H9 (cell line): ENCODE measurements at regions not wholly inside any gene's neighbourhood (a gene's known extent, or its start where the extent isn't known, plus 50 kb on each side); places are given as distances from the start of the nearest gene placed in this dataset.

Source experiments
- DNase-seq: peaks from one replicate; pipeline ENCODE4 v3.0.0-alpha.2; 2017
- H2AFZ ChIP-seq: one replicate; pipeline ENCODE4 v1.6.1; 2013; ENCODE audit warnings: mild to moderate bottlenecking, low read length, control low read depth, moderate library complexity
- H2AK5ac ChIP-seq: 2 replicates; pipeline ENCODE4 v1.6.1; 2013; ENCODE audit warnings: low read length, control low read depth, mixed read lengths; ENCODE audit not compliant: insufficient read length
- H2BK120ac ChIP-seq: one replicate; pipeline ENCODE4 v1.6.1; 2013; ENCODE audit warnings: low read depth, mild to moderate bottlenecking, low read length, control low read depth, inconsistent platforms; ENCODE audit not compliant: poor library complexity, severe bottlenecking
- H2BK12ac ChIP-seq: 2 replicates; pipeline ENCODE4 v1.6.1; 2013; ENCODE audit warnings: low read length, control low read depth, mixed read lengths, low read depth; ENCODE audit not compliant: insufficient read length
- H2BK15ac ChIP-seq: 2 replicates; pipeline ENCODE4 v1.6.1; 2013; ENCODE audit warnings: low read depth, low read length, control low read depth
- H2BK20ac ChIP-seq: one replicate; pipeline ENCODE4 v1.6.1; 2013; ENCODE audit warnings: low read depth, mild to moderate bottlenecking, low read length, control low read depth, inconsistent platforms; ENCODE audit not compliant: poor library complexity, severe bottlenecking
- H2BK5ac ChIP-seq: 2 replicates; pipeline ENCODE4 v1.6.1; 2013; ENCODE audit warnings: low read length, control low read depth, mixed read lengths; ENCODE audit not compliant: insufficient read length
- H3K14ac ChIP-seq: 2 replicates; pipeline ENCODE4 v1.6.1; 2013; ENCODE audit warnings: low read length, control low read depth; ENCODE audit not compliant: insufficient read depth
- H3K18ac ChIP-seq: 2 replicates; pipeline ENCODE4 v1.6.1; 2013; ENCODE audit warnings: low read depth, mild to moderate bottlenecking, mixed read lengths, low read length, control low read depth; ENCODE audit not compliant: insufficient read length
- H3K23ac ChIP-seq: 2 replicates; pipeline ENCODE4 v1.6.1; 2013; ENCODE audit warnings: low read length, control low read depth, mixed read lengths, low read depth; ENCODE audit not compliant: insufficient read length
- H3K23me2 ChIP-seq: 2 replicates; pipeline ENCODE4 v1.6.1; 2013; ENCODE audit warnings: low read depth, mild to moderate bottlenecking, mixed read lengths, low read length, control low read depth; ENCODE audit not compliant: insufficient read length, poor library complexity, severe bottlenecking
- H3K27ac ChIP-seq: 2 replicates; pipeline ENCODE4 v1.5.1; 2013; ENCODE audit warnings: low read length, control low read depth, mixed read lengths, low read depth; ENCODE audit not compliant: insufficient read length
- H3K27me3 ChIP-seq: 2 replicates; pipeline ENCODE4 v1.6.1; 2013; ENCODE audit warnings: low read length, control low read depth, inconsistent platforms; ENCODE audit not compliant: insufficient read depth
- H3K4ac ChIP-seq: 2 replicates; pipeline ENCODE4 v1.6.1; 2013; ENCODE audit warnings: low read depth, mild to moderate bottlenecking, control low read depth, inconsistent platforms, low read length, moderate library complexity
- H3K4me1 ChIP-seq: 2 replicates; pipeline ENCODE4 v1.6.1; 2013; ENCODE audit warnings: low read length, control low read depth, inconsistent platforms; ENCODE audit not compliant: insufficient read depth
- H3K4me2 ChIP-seq: 2 replicates; pipeline ENCODE4 v1.6.1; 2013; ENCODE audit warnings: low read length, control low read depth, mixed read lengths; ENCODE audit not compliant: insufficient read length, insufficient read depth
- H3K56ac ChIP-seq: 2 replicates; pipeline ENCODE4 v1.6.1; 2013; ENCODE audit warnings: low read depth, mild to moderate bottlenecking, mixed read lengths, low read length, control low read depth; ENCODE audit not compliant: insufficient read length
- H3K79me1 ChIP-seq: 2 replicates; pipeline ENCODE4 v1.6.1; 2013; ENCODE audit warnings: low read depth, mild to moderate bottlenecking, moderate library complexity, low read length, control low read depth, inconsistent platforms; ENCODE audit not compliant: insufficient read depth, poor library complexity, severe bottlenecking
- H3K79me2 ChIP-seq: 2 replicates; pipeline ENCODE4 v1.6.1; 2013; ENCODE audit warnings: low read length, control low read depth, inconsistent platforms; ENCODE audit not compliant: insufficient read depth
- H3K9ac ChIP-seq: 2 replicates; pipeline ENCODE4 v1.6.1; 2013; ENCODE audit warnings: low read length, control low read depth, mixed read lengths; ENCODE audit not compliant: insufficient read length; ENCODE audit errors: extremely low read depth
- H3K9me3 ChIP-seq: one replicate; pipeline ENCODE4 v1.6.1; 2013; ENCODE audit warnings: low read depth, low read length, inconsistent platforms; ENCODE audit not compliant: control insufficient read depth
- H3T11ph ChIP-seq: one replicate; pipeline ENCODE4 v1.6.1; 2013; ENCODE audit warnings: mild to moderate bottlenecking, low read length, control low read depth, inconsistent platforms
- H4K20me1 ChIP-seq: one replicate; pipeline ENCODE4 v1.6.1; 2013; ENCODE audit not compliant: control insufficient read depth, insufficient read length, insufficient read depth
- H4K5ac ChIP-seq: 2 replicates; pipeline ENCODE4 v1.6.1; 2013; ENCODE audit warnings: low read depth, mild to moderate bottlenecking, mixed read lengths, low read length, control low read depth; ENCODE audit not compliant: insufficient read length
- H4K8ac ChIP-seq: replicated peaks from 2 replicates; pipeline ENCODE4 v1.6.1; 2013; ENCODE audit warnings: low read length, control low read depth, mixed read lengths, low read depth; ENCODE audit not compliant: insufficient read length
- H4K91ac ChIP-seq: 2 replicates; pipeline ENCODE4 v1.6.1; 2013; ENCODE audit warnings: low read depth, mild to moderate bottlenecking, moderate library complexity, mixed read lengths, low read length, control low read depth; ENCODE audit not compliant: insufficient read length
- H3K27ac Mint-ChIP-seq, 3 experiments: 2 replicates in 2 of 3; 3 replicates in 1 of 3; pipeline ENCODE4 v1.8.0; 2020 to 2021; ENCODE audit warnings: mixed read lengths in 3 of 3, mild to moderate bottlenecking in 1 of 3, moderate library complexity in 1 of 3
- H3K27me3 Mint-ChIP-seq: 2 replicates; pipeline ENCODE4 v1.8.0; 2021; ENCODE audit warnings: low read depth, mild to moderate bottlenecking, moderate library complexity, mixed read lengths
- H3K36me3 Mint-ChIP-seq, 3 experiments: 2 replicates in 2 of 3; 3 replicates in 1 of 3; pipeline ENCODE4 v1.8.0; 2020 to 2021; ENCODE audit warnings: low read depth in 3 of 3, mixed read lengths in 3 of 3; ENCODE audit not compliant: insufficient read depth in 1 of 3
- H3K4me1 Mint-ChIP-seq, 2 experiments: 2 replicates each; pipeline ENCODE4 v1.8.0; 2020; ENCODE audit warnings: mixed read lengths in 2 of 2
- H3K4me3 Mint-ChIP-seq, 2 experiments: 2 replicates in 1 of 2; 3 replicates in 1 of 2; pipeline ENCODE4 v1.8.0; 2020 to 2021; ENCODE audit warnings: mild to moderate bottlenecking in 2 of 2, mixed read lengths in 2 of 2, moderate library complexity in 1 of 2
- H3K9me3 Mint-ChIP-seq, 2 experiments: 2 replicates in 1 of 2; 3 replicates in 1 of 2; pipeline ENCODE4 v1.8.0; 2020; ENCODE audit warnings: mild to moderate bottlenecking in 2 of 2, mixed read lengths in 2 of 2, moderate library complexity in 1 of 2
- TF ChIP-seq, protein P1 (sequence below): fragments of 200-600 bp; sonication (generic); conservative IDR thresholded peaks from 3 replicates; pipeline ENCODE4 v1.8.0; 2021; ENCODE audit warnings: antibody characterized with exemption, mild to moderate bottlenecking

DNA sequence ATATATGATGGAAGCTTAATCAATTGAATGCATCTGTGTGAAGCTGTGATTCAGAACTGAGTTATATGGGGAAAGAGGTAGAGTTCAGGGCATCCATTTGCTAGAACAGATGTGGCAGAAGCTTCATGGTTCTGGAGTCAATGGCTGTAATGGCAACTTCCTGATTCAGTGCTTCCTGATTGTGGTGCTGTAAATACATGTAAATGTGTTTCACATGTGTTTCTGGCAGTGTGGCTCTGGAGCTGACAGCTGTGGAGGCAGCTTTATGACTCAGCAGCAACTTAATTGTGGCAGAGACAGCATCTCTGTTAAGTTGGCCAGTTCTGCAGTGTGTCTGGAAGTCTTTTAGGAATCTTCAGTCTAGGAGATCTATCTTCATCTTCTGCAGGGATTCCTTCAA, 226.6 kb upstream of the ZRANB2 start:
- H3K4me1 ChIP-seq, result peaks cover 2% of the 10 kb centered on the region; the same call in 1 of the 2 replicates
- H3K9me3 ChIP-seq, result no peaks in the 10 kb centered on the region
- no peaks in the 10 kb centered on the region for H3K9me3 Mint-ChIP-seq
- TF ChIP-seq, protein P1, sequence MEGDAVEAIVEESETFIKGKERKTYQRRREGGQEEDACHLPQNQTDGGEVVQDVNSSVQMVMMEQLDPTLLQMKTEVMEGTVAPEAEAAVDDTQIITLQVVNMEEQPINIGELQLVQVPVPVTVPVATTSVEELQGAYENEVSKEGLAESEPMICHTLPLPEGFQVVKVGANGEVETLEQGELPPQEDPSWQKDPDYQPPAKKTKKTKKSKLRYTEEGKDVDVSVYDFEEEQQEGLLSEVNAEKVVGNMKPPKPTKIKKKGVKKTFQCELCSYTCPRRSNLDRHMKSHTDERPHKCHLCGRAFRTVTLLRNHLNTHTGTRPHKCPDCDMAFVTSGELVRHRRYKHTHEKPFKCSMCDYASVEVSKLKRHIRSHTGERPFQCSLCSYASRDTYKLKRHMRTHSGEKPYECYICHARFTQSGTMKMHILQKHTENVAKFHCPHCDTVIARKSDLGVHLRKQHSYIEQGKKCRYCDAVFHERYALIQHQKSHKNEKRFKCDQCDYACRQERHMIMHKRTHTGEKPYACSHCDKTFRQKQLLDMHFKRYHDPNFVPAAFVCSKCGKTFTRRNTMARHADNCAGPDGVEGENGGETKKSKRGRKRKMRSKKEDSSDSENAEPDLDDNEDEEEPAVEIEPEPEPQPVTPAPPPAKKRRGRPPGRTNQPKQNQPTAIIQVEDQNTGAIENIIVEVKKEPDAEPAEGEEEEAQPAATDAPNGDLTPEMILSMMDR, result no peak
- H2BK5ac ChIP-seq, result no peak overlapping the region
- no peak overlapping the region for H3K4me3 Mint-ChIP-seq
- no peak overlapping the region for H2AFZ ChIP-seq
- no peak for DNase-seq
- no peaks in the 10 kb centered on the region for H4K20me1 ChIP-seq
- no peak overlapping the region for H3K4ac ChIP-seq
- no peaks in the 10 kb centered on the region for H3K23me2 ChIP-seq
- no peaks in the 10 kb centered on the region for H3K36me3 Mint-ChIP-seq
- H2AK5ac ChIP-seq, result no peak overlapping the region
- no peak overlapping the region for H4K8ac ChIP-seq
- no peak overlapping the region for H2BK12ac ChIP-seq
- no peaks in the 10 kb centered on the region for H3K27me3 Mint-ChIP-seq
- H2BK20ac ChIP-seq, result no peak overlapping the region
- no peaks in the 10 kb centered on the region for H3K79me2 ChIP-seq
- H3K27ac ChIP-seq, result no peak overlapping the region
- no peak overlapping the region for H3K23ac ChIP-seq
- no peak overlapping the region for H4K91ac ChIP-seq
- no peak overlapping the region for H3K18ac ChIP-seq
- peak overlapping the region in 2 of 3 experiments; percentile 60 to 69; a peak in 2 of 7 replicates for H3K27ac Mint-ChIP-seq
- peaks cover 0 to 5% of the 10 kb centered on the region in 2 experiments; a peak in 1 of 4 replicates for H3K4me1 Mint-ChIP-seq
- H2BK15ac ChIP-seq, result no peak overlapping the region
- H3K27me3 ChIP-seq, result no peaks in the 10 kb centered on the region
- H3K56ac ChIP-seq, result no peak overlapping the region
- H3K9ac ChIP-seq, result no peak overlapping the region
- H3K79me1 ChIP-seq, result no peaks in the 10 kb centered on the region
- no peak overlapping the region for H3K4me2 ChIP-seq
- no peak overlapping the region for H3T11ph ChIP-seq
- no peak overlapping the region for H3K14ac ChIP-seq
- H4K5ac ChIP-seq, result no peak overlapping the region
- H2BK120ac ChIP-seq, result no peak overlapping the region
